AG09309 (cell line): ENCODE measurements at regions not wholly inside any gene's neighbourhood (a gene's known extent, or its start where the extent isn't known, plus 50 kb on each side); places are given as distances from the start of the nearest gene placed in this dataset.
"Not testable (repeated sequence)": the region's sequence is repeated elsewhere in the genome, so short reads cannot be mapped to it uniquely, and the experiment has no call there.

ENCODE experiments used
- DNase-seq: peaks from one replicate; pipeline ENCODE4 v3.0.0-alpha.2; 2010; ENCODE audit warnings: low read depth
- H3K4me3 ChIP-seq: 2 replicates; pipeline ENCODE4 v1.5.1; 2011; ENCODE audit warnings: mild to moderate bottlenecking, low read depth, low read length, moderate library complexity; ENCODE audit not compliant: control insufficient read depth
- TF ChIP-seq, protein P1 (sequence below): IDR thresholded peaks from 2 replicates; pipeline ENCODE4 v1.5.1; 2011; ENCODE audit warnings: mild to moderate bottlenecking, low read depth, low read length, inconsistent platforms; ENCODE audit not compliant: insufficient read depth, control insufficient read depth; ENCODE audit errors: missing control alignments

DNA sequence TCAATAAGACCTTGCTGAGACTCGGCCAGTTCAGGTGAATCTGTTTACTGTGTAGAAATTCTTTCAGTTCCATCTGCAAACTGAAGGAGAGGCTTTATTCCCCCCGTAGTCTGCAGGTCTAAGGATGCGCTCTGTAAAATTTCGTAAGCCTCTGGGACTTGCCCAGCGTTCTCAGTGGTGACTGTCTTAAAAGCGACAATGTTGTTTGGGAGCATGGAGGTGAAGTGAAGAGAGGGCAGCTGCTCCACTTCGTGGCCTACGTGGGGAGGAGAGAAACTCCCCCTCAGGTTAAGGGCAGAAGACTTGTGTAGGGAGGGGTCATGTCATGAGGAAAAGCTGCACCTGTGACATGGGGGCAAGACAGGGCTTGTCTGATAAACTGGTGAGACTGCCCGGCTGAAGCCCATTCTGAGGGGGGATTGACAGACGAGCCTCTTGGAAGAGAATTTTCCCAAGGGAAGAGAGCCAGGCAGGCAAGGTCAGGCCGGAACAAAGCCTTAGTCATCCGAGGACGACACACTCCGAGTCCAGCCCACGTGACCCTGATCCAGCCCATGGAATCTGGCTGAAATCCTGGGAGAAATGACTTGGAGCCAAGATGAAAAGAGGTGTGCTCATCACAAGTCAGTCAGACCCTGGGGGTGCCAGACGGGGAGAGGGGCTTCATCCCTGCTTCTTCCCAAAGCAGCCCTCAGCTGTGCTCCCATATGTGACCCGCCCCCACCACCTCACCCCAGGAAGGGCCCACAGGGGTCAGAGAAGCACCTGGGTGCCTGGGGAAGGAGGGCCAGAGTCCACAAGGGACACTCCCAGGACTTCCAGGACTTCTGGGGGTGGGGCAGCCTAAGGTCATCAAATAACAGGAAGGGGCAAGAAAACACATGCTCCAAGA is 88.5 kb upstream of the SH3BP4 start:
- DNase-seq, result no peak
- TF ChIP-seq, protein P1, sequence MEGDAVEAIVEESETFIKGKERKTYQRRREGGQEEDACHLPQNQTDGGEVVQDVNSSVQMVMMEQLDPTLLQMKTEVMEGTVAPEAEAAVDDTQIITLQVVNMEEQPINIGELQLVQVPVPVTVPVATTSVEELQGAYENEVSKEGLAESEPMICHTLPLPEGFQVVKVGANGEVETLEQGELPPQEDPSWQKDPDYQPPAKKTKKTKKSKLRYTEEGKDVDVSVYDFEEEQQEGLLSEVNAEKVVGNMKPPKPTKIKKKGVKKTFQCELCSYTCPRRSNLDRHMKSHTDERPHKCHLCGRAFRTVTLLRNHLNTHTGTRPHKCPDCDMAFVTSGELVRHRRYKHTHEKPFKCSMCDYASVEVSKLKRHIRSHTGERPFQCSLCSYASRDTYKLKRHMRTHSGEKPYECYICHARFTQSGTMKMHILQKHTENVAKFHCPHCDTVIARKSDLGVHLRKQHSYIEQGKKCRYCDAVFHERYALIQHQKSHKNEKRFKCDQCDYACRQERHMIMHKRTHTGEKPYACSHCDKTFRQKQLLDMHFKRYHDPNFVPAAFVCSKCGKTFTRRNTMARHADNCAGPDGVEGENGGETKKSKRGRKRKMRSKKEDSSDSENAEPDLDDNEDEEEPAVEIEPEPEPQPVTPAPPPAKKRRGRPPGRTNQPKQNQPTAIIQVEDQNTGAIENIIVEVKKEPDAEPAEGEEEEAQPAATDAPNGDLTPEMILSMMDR, result no peak
- H3K4me3 ChIP-seq, result no peak overlapping the region

DNA sequence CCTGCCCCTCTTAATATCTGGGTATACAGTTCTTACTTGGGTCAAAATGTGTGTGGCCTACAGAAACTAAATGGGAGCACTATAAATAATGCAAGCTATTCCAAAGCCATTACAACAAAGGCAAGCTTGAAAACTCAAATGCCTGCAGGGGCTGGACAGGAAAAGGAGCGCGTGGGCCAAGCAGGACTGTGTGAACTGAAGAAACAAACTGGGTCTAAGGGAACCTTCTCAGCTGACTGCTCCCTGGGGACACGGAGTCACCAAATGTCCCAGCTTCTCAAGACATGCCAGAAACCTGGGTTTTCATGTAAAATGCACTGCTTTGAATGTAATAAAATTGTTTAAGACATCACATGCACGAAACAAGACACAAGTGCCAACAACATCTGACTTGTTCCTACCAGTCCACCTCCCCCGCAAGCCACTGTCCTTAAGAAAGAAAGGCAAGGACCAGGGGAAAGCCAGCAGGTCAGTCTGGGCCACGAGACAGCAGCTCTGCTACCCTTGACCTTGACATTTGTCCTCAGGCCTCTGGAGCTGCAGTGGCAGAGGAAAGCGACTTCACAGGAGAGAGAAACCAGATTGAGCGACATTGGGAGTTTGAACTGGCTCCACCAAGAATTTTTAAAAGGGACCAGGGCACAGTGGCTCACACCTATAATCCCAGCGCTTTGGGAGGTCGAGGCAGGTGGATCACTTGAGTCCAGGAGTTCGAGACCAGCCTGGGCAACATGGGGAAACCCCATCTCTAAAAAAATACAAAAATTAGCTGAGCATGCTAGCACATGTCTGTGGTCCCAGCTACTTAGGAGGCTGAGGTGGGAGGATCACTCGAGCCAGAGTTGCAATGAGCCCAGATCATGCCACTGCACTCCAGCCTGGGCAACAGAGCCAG is 89.7 kb upstream of the SH3BP4 start:
- DNase-seq, result no peak
- H3K4me3 ChIP-seq, result no peak overlapping the region
- TF ChIP-seq, protein P1, result no peak

DNA sequence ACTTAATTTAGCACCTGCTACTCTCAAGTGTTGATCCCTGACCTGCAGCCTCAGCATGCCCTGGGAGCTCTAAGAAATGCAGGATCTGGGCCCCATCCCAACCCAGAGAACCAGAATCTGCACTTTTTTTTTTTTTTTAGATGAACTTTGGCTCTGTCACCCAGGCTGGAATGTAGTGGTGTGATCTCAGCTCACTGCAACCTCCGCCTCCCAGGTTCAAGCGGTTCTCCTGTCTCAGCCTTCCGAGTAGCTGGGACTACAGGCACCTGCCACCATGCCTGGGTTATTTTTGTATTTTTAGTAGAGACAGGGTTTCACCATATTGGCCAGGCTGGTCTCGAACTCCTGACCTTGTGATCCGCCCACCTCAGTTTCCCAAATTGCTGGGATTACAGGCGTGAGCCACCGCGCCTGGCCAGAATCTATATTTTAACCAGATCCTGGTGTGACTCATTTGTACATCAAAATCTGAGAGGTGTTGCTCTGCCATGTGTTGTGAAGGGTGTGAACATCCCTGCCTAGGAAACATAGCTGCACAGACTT is 92.4 kb upstream of the SH3BP4 start:
- H3K4me3 ChIP-seq, DNase-seq: not testable (repeated sequence)

DNA sequence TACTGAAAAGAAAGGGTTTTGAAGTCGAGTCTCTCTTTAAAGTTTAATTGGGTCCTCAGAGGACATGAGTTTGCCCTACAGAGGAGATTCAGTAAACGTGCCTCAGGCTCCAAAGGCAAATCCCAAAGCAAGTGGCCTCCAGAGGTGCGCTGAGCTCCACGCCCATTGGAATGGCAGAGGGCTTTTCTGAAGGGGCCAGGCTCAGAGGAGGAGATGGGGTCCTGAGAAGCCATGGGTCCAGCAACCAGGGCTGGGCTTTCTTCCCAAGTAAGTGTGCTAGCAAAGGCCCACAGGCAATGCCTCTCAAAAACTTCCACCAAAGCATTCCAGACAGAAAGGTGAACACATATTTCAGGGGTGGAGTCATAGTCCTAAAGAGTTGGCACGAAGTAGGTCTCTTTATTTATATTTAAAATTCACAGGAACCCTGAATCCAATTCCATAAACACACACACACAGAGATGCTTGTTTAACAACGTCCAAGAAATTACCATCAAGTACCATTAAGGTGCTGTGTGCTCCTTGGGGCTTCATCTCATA is 93.0 kb upstream of the SH3BP4 start:
- no peak for DNase-seq
- H3K4me3 ChIP-seq, result no peak overlapping the region
- TF ChIP-seq, protein P1, result no peak

DNA sequence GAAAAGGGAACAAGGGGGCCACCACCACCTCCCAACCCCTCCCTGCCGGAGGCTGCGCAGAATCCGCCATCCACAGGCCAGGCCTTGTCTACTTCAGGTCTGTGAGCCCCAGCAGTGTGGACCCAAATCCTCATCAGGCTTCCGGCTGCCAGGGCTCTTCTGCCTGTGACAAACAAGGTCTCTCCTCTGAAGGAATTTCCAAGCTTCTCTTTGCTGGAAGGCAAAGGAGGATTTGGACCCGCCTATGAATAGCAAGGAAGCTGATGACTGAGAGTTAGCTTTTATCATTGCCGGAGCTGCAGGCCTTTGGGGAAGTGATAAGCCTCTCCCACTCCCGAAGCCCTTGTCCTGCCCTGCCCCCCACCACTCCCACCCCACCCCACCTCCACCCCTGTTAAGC is 93.7 kb upstream of the SH3BP4 start:
- TF ChIP-seq, protein P1, result no peak
- no peak for DNase-seq
- no peak overlapping the region for H3K4me3 ChIP-seq

DNA sequence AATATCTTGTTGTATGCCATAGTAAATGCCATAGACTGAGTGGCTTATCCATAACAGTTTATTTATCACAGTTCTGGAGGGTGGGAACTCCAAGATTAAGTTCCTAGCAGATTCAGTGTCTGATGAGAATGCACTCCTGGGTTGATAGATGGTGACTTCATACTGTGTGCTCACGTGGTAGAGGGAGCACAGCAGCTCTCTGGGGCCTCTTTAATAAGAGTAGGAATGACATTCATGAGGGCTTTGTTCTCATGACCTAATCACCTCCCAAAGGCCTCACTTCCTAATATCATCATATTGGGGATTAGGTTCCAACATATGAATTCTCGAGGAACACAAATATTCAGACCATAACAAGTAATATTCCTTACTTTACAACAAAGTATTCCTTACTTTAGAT is 98.1 kb upstream of the SH3BP4 start:
- no peak overlapping the region for H3K4me3 ChIP-seq
- no peak for DNase-seq
- TF ChIP-seq, protein P1, result no peak
